IMR-90 (cell line): ENCODE measurements at regions not wholly inside any gene's neighbourhood (a gene's known extent, or its start where the extent isn't known, plus 50 kb on each side); places are given as distances from the start of the nearest gene placed in this dataset.

Source experiments
- ATAC-seq: fragments of 200-7000 bp; cut with Tn5 transposase; 2 replicates; pipeline ENCODE4 v1.9.1; 2020; ENCODE audit warnings: low read depth, mild to moderate bottlenecking, moderate library complexity
- BruUV-seq: library from RNA; stranded (reverse); fragments of 400-500 nt; replicated peaks from 2 replicates; lab custom pipeline; 2021; lab: Mats Ljungman, UMichigan
- CTCF ChIA-PET: fragments of 300-600 bp; formaldehyde crosslinking; extraction: SDS; loops from one replicate; lab custom pipeline; 2021; ENCODE audit warnings: antibody characterized with exemption; lab: Yijun Ruan, JAX
- POLR2A ChIA-PET: fragments of 300-600 bp; sonication (Branson Sonifier 250); formaldehyde crosslinking; loops from one replicate; lab custom pipeline; 2022; ENCODE audit warnings: antibody characterized with exemption; ENCODE audit not compliant: unreplicated experiment; lab: Charles Lee
- DNase-seq: peaks from one replicate; pipeline ENCODE4 v3.0.0; 2013
- H2AFZ ChIP-seq: replicated peaks from 2 replicates; pipeline ENCODE3; 2013; ENCODE audit warnings: low read length, mild to moderate bottlenecking; ENCODE audit not compliant: poor library complexity
- H2AK5ac ChIP-seq: 2 replicates; pipeline ENCODE4 v1.6.1; 2013; ENCODE audit warnings: low read depth, low read length, inconsistent platforms
- H2AK9ac ChIP-seq: replicated peaks from 2 replicates; pipeline ENCODE3; 2013; ENCODE audit warnings: mild to moderate bottlenecking, low read depth, low read length, moderate library complexity; ENCODE audit not compliant: poor library complexity
- H2BK120ac ChIP-seq: 2 replicates; pipeline ENCODE4 v1.6.1; 2013; ENCODE audit warnings: low read depth, low read length, inconsistent platforms
- H2BK15ac ChIP-seq: 3 replicates; pipeline ENCODE4 v1.6.1; 2013; ENCODE audit warnings: low read depth, low read length, inconsistent platforms
- H2BK20ac ChIP-seq: 2 replicates; pipeline ENCODE4 v1.6.1; 2013; ENCODE audit warnings: low read depth, mild to moderate bottlenecking, inconsistent platforms, low read length, moderate library complexity
- H2BK5ac ChIP-seq: 2 replicates; pipeline ENCODE4 v1.6.1; 2013; ENCODE audit warnings: mild to moderate bottlenecking, low read depth, low read length, inconsistent platforms; ENCODE audit not compliant: poor library complexity, severe bottlenecking
- H3K14ac ChIP-seq: replicated peaks from 2 replicates; pipeline ENCODE4 v1.6.1; 2013; ENCODE audit warnings: low read depth, low read length, inconsistent platforms
- H3K18ac ChIP-seq: 2 replicates; pipeline ENCODE4 v1.6.1; 2013; ENCODE audit warnings: low read depth, low read length, control low read depth
- H3K23ac ChIP-seq: 2 replicates; pipeline ENCODE4 v1.6.1; 2013; ENCODE audit warnings: low read depth, low read length, inconsistent platforms
- H3K27ac ChIP-seq: 2 replicates; pipeline ENCODE4 v1.5.1; 2013; ENCODE audit warnings: mild to moderate bottlenecking, control low read depth, low read length; ENCODE audit not compliant: insufficient read depth
- H3K27me3 ChIP-seq: 2 replicates; pipeline ENCODE4 v1.6.1; 2013; ENCODE audit warnings: low read length; ENCODE audit not compliant: control insufficient read depth, insufficient read depth
- H3K36me3 ChIP-seq: 2 replicates; pipeline ENCODE4 v1.6.1; 2013; ENCODE audit warnings: low read length, mixed read lengths; ENCODE audit not compliant: control insufficient read depth, insufficient read depth
- H3K4ac ChIP-seq: 2 replicates; pipeline ENCODE4 v1.6.1; 2013; ENCODE audit warnings: low read depth, low read length, inconsistent platforms
- H3K4me1 ChIP-seq: 2 replicates; pipeline ENCODE4 v1.6.1; 2013; ENCODE audit warnings: low read length, mixed read lengths; ENCODE audit not compliant: control insufficient read depth, insufficient read depth
- H3K4me2 ChIP-seq: 2 replicates; pipeline ENCODE4 v1.6.1; 2013; ENCODE audit warnings: low read depth, mild to moderate bottlenecking, control low read depth, low read length, moderate library complexity
- H3K4me3 ChIP-seq: 2 replicates; pipeline ENCODE4 v1.5.1; 2013; ENCODE audit warnings: low read depth, mild to moderate bottlenecking, control low read depth, low read length, moderate library complexity; ENCODE audit not compliant: insufficient read depth
- H3K56ac ChIP-seq: 2 replicates; pipeline ENCODE4 v1.6.1; 2013; ENCODE audit warnings: low read length, inconsistent platforms; ENCODE audit not compliant: insufficient read depth; ENCODE audit errors: extremely low read depth
- H3K79me1 ChIP-seq, 2 experiments: 2 replicates each; pipeline ENCODE4 v1.6.1; 2013; ENCODE audit warnings: low read length in 2 of 2, inconsistent platforms in 1 of 2, low read depth in 1 of 2
- H3K9ac ChIP-seq: 2 replicates; pipeline ENCODE4 v1.6.1; 2013; ENCODE audit warnings: low read depth, low read length, control low read depth
- H3K9me1 ChIP-seq: 2 replicates; pipeline ENCODE4 v1.6.1; 2013; ENCODE audit warnings: low read length, inconsistent platforms; ENCODE audit not compliant: insufficient read depth
- H3K9me3 ChIP-seq: 2 replicates; pipeline ENCODE4 v1.6.1; 2013; ENCODE audit warnings: low read length; ENCODE audit not compliant: control insufficient read depth, insufficient read depth
- H4K20me1 ChIP-seq: 2 replicates; pipeline ENCODE4 v1.6.1; 2013; ENCODE audit warnings: low read length, inconsistent platforms; ENCODE audit not compliant: insufficient read depth
- H4K5ac ChIP-seq: 2 replicates; pipeline ENCODE4 v1.6.1; 2013; ENCODE audit warnings: mild to moderate bottlenecking, low read depth, low read length, control low read depth
- H4K8ac ChIP-seq, 2 experiments: 2 replicates each; pipeline ENCODE4 v1.6.1; 2013; ENCODE audit warnings: low read depth in 2 of 2, low read length in 2 of 2, control low read depth in 1 of 2, inconsistent platforms in 1 of 2
- H4K91ac ChIP-seq: 2 replicates; pipeline ENCODE4 v1.6.1; 2013; ENCODE audit warnings: low read depth, low read length, inconsistent platforms; ENCODE audit not compliant: insufficient read depth
- FOS ChIP-seq: fragments of 150-350 bp; IDR thresholded peaks from 2 replicates; pipeline ENCODE4 v1.6.1; 2016; ENCODE audit warnings: low read depth, low read length
- NFE2L2 ChIP-seq: fragments of 150-350 bp; IDR thresholded peaks from 2 replicates; pipeline ENCODE4 v1.6.1; 2016; ENCODE audit warnings: low read depth, mild to moderate bottlenecking, low read length
- WGBS, 2 experiments: methylation state at CpG; one replicate each; pipeline versions ENCODE4 v1.1.5 to v1.1.7; 2013; ENCODE audit warnings: missing lambda C conversion rate in 2 of 2; ENCODE audit not compliant: insufficient read length in 1 of 2; ENCODE audit errors: extremely low coverage in 2 of 2; 5-methylcytosine and 5-hydroxymethylcytosine counted together
- dilution Hi-C: fragments of 300-500 bp; cut with HindIII; formaldehyde crosslinking; loops from one replicate; pipeline ENCODE4 v1.14.3; 2018; ENCODE audit warnings: low sequenced_read_pairs; ENCODE audit not compliant: unreplicated experiment
- in situ Hi-C: fragments of 300-500 bp; cut with MboI; formaldehyde crosslinking; loops from 3 replicates; pipeline ENCODE4 v1.14.3; 2019; ENCODE audit warnings: low sequenced_read_pairs, inconsistent platforms, mixed read lengths
- intact Hi-C: fragments of 100-400 bp; cut with micrococcal nuclease; formaldehyde crosslinking; loops from 2 replicates; pipeline ENCODE4 v1.10.0; 2022

GRCh38 chr5:167936022-167936421 lies 355.4 kb upstream of the WWC1 start:
- H2BK20ac ChIP-seq = no peak overlapping the region
- H4K20me1 ChIP-seq = no peaks in the 10 kb centered on the region
- H3K9me3 ChIP-seq = no peaks in the 10 kb centered on the region
- no peak overlapping the region for H4K91ac ChIP-seq
- no peak overlapping the region for H3K27ac ChIP-seq
- no peaks in the 10 kb centered on the region for H3K36me3 ChIP-seq
- H3K27me3 ChIP-seq = no peaks in the 10 kb centered on the region
- H3K9ac ChIP-seq = no peak overlapping the region
- no peaks in the 10 kb centered on the region for H3K9me1 ChIP-seq
- no peak overlapping the region for H2AFZ ChIP-seq
- no peak overlapping the region for H2AK9ac ChIP-seq
- H3K4me3 ChIP-seq = no peak overlapping the region
- H2BK120ac ChIP-seq = no peak overlapping the region
- ATAC-seq = no peak
- intact Hi-C loops (no loop called here), in situ Hi-C loops (no loop called here), dilution Hi-C loops (no loop called here)
- H3K14ac ChIP-seq = no peak overlapping the region
- no TSS peak for BruUV-seq
- POLR2A ChIA-PET = no interaction called here
- H3K18ac ChIP-seq = no peak overlapping the region
- H4K8ac ChIP-seq = no peak overlapping the region
- H2BK5ac ChIP-seq = no peak overlapping the region
- no CpG with 5 or more reads among the region's 4 CpGs for WGBS, 2 experiments
- no peaks in the 10 kb centered on the region for H3K4me1 ChIP-seq
- H3K4me2 ChIP-seq = no peak overlapping the region
- H2BK15ac ChIP-seq = no peak overlapping the region
- no peak overlapping the region for H3K4ac ChIP-seq
- DNase-seq = no peak
- no peak for TF ChIP-seq NFE2L2
- TF ChIP-seq FOS = no peak
- H3K23ac ChIP-seq = no peak overlapping the region
- CTCF ChIA-PET = no interaction called here
- no peak overlapping the region for H3K56ac ChIP-seq
- no peak overlapping the region for H4K5ac ChIP-seq
- H2AK5ac ChIP-seq = no peak overlapping the region
- no peaks in the 10 kb centered on the region for H3K79me1 ChIP-seq
